Fibroblast of lung (primary cell): ENCODE measurements at regions not wholly inside any gene's neighbourhood (a gene's known extent, or its start where the extent isn't known, plus 50 kb on each side); places are given as distances from the start of the nearest gene placed in this dataset.

ENCODE experiments used
- CTCF ChIP-seq, 2 donors: IDR thresholded peaks in 1 of 2; conservative IDR thresholded peaks in 1 of 2; 1 replicate in 1 of 2; 2 replicates in 1 of 2; pipeline ENCODE4 v1.5.1; 2011 to 2012; ENCODE audit warnings: low read length in 2 of 2, control low read depth in 1 of 2, inconsistent platforms in 1 of 2, low read depth in 1 of 2, mild to moderate bottlenecking in 1 of 2
- EZH2 ChIP-seq: IDR thresholded peaks from 2 replicates; pipeline ENCODE4 v1.5.1; 2012; ENCODE audit warnings: low read length, control low read depth, mild to moderate bottlenecking; ENCODE audit errors: missing control alignments

GRCh38 chr3:182668974-182669373 lies 124.3 kb upstream of the ATP11B start:
- TF ChIP-seq CTCF (conservative IDR thresholded peaks at IDR 0.05 in 1 of 2, IDR thresholded peaks at IDR 0.05 in 1 of 2; ENCODE audit: low read depth in 1 of 2, low read length in 2 of 2): no peak
- TF ChIP-seq EZH2: no peak
